ENCODE measurements at regions not wholly inside any gene's neighbourhood (a gene's known extent, or its start where the extent isn't known, plus 50 kb on each side); places are given as distances from the start of the nearest gene placed in this dataset.

- H3K27ac ChIP-seq: no peak overlapping the region
- H3K9me3 ChIP-seq: no peaks in the 10 kb centered on the region
- TF ChIP-seq, protein P1, sequence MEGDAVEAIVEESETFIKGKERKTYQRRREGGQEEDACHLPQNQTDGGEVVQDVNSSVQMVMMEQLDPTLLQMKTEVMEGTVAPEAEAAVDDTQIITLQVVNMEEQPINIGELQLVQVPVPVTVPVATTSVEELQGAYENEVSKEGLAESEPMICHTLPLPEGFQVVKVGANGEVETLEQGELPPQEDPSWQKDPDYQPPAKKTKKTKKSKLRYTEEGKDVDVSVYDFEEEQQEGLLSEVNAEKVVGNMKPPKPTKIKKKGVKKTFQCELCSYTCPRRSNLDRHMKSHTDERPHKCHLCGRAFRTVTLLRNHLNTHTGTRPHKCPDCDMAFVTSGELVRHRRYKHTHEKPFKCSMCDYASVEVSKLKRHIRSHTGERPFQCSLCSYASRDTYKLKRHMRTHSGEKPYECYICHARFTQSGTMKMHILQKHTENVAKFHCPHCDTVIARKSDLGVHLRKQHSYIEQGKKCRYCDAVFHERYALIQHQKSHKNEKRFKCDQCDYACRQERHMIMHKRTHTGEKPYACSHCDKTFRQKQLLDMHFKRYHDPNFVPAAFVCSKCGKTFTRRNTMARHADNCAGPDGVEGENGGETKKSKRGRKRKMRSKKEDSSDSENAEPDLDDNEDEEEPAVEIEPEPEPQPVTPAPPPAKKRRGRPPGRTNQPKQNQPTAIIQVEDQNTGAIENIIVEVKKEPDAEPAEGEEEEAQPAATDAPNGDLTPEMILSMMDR (IDR thresholded peaks at IDR 0.05): no peak
- TF ChIP-seq POLR2A (IDR thresholded peaks at IDR 0.05): no peak
- 69 to 72% methylated on average over 11 to 12 of the region's 12 CpGs for WGBS, 2 donors
- no peaks in the 10 kb centered on the region for H3K4me1 ChIP-seq
- no peaks in the 10 kb centered on the region for H3K27me3 ChIP-seq
- intact Hi-C loops (cut with DNase I): no loop called here
- H3K4me3 ChIP-seq (replicated peaks in 1 of 3): no peak overlapping the region
- H3K36me3 ChIP-seq: no peaks in the 10 kb centered on the region
- no peak for DNase-seq
These were observed 85.3 kb upstream of the SOX1 start for GRCh38 chr13:111981446-111982165.

- H3K9me3 ChIP-seq: no peaks in the 10 kb centered on the region
- no peaks in the 10 kb centered on the region for H3K4me1 ChIP-seq
- 88 to 91% methylated on average over 1 of the region's 1 CpG for WGBS, 2 donors
- no peaks in the 10 kb centered on the region for H3K27me3 ChIP-seq
- intact Hi-C loops (cut with DNase I): no loop called here
- no peaks in the 10 kb centered on the region for H3K36me3 ChIP-seq
- H3K4me3 ChIP-seq (replicated peaks in 1 of 3): no peak overlapping the region
- no peak overlapping the region for H3K27ac ChIP-seq
- DNase-seq: no peak
- TF ChIP-seq, protein P1 (IDR thresholded peaks at IDR 0.05): no peak
- TF ChIP-seq POLR2A (IDR thresholded peaks at IDR 0.05): no peak
These were observed 82.6 kb upstream of the SOX1 start for GRCh38 chr13:111984349-111984748.

GRCh38 chr13:111990362-111990761 lies 76.6 kb upstream of the SOX1 start:
- H3K9me3 ChIP-seq: no peaks in the 10 kb centered on the region
- no peaks in the 10 kb centered on the region for H3K36me3 ChIP-seq
- H3K27ac ChIP-seq: no peak overlapping the region
- WGBS, 2 donors: 86 to 90% methylated on average over 1 of the region's 1 CpG
- intact Hi-C loops (cut with DNase I): no loop called here
- H3K4me3 ChIP-seq (replicated peaks in 1 of 3): no peak overlapping the region
- DNase-seq: no peak
- no peaks in the 10 kb centered on the region for H3K27me3 ChIP-seq
- no peak for TF ChIP-seq POLR2A (IDR thresholded peaks at IDR 0.05)
- TF ChIP-seq, protein P1 (IDR thresholded peaks at IDR 0.05): no peak
- no peaks in the 10 kb centered on the region for H3K4me1 ChIP-seq

GRCh38 chr13:111992911-111993310 lies 74.0 kb upstream of the SOX1 start:
- Histone ChIP-seq H3K36me3 (no peaks in the 10 kb centered on the region), H3K4me3 (replicated peaks in 1 of 3) (no peak overlapping the region), H3K4me1 (no peaks in the 10 kb centered on the region), H3K9me3 (no peaks in the 10 kb centered on the region), H3K27ac (no peak overlapping the region), H3K27me3 (no peaks in the 10 kb centered on the region)
- DNase-seq: no peak
- TF ChIP-seq POLR2A (IDR thresholded peaks at IDR 0.05): no peak
- TF ChIP-seq, protein P1 (IDR thresholded peaks at IDR 0.05): no peak
- intact Hi-C loops (cut with DNase I): no loop called here

DNA sequence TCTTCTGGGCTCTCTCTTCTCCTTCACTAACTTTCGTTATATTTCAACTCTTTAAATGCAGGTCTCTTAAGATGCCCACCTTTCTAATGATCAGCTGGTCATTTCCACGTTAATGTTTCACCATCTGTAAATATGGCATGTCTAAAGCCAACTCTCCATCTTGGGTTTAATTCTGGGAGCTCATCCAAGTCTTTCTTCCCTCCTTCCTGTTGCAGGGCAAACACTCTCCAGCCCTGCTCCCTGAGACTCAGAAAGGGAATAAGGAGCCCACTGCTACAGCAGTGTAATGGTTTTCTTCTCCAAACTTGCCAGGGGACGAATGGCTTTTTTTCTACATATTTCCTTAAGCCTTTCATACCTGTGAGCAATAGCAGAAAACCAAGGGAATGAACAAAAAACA lies 73.3 kb upstream of the SOX1 start:
- Histone ChIP-seq H3K27me3 (no peaks in the 10 kb centered on the region), H3K9me3 (no peaks in the 10 kb centered on the region), H3K36me3 (no peaks in the 10 kb centered on the region), H3K27ac (no peak overlapping the region), H3K4me3 (replicated peaks in 1 of 3) (no peak overlapping the region), H3K4me1 (no peaks in the 10 kb centered on the region)
- intact Hi-C loops (cut with DNase I): no loop called here
- DNase-seq: no peak
- no peak for TF ChIP-seq POLR2A (IDR thresholded peaks at IDR 0.05)
- TF ChIP-seq, protein P1 (IDR thresholded peaks at IDR 0.05): no peak
- WGBS, 2 donors: 63 to 73% methylated on average over 3 of the region's 3 CpGs

Measured in thyroid gland (tissue), 4 donors.